ENCODE measurements at regions not wholly inside any gene's neighbourhood (a gene's known extent, or its start where the extent isn't known, plus 50 kb on each side); places are given as distances from the start of the nearest gene placed in this dataset.

DNA sequence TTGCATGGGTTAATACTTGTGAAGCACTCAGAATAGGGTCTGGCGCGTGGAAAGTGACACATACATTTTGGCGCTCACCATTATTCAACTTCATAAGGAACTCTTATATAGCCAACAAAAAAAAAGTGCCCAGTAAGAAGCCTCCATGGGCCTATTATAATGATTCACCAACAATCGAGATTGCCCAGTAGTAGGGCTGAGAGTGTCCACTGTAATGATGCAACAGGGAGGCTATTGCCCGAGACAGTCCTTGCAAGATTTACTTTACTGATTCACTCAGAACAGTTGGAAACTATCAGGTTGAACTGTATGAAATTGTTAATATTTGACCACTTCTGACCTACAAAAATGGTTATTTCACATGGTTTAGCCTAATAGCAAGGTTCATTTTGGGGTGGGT is 86.0 kb downstream of the PJA1 start:
- Histone ChIP-seq H3K27ac (ENCODE audit: low read depth in 1 of 3, low read length in 2 of 3) (no peak overlapping the region), H3K9me3 (ENCODE audit: control insufficient read depth in 2 of 2, insufficient read depth in 1 of 2, low read depth in 1 of 2, low read length in 1 of 2) (no peaks in the 10 kb centered on the region), H3K27me3 (ENCODE audit: control insufficient read depth in 3 of 3, insufficient read depth in 3 of 3, low read length in 3 of 3) (no peaks in the 10 kb centered on the region), H3K36me3 (ENCODE audit: control insufficient read depth in 3 of 3, insufficient read depth in 2 of 3, low read depth in 1 of 3, low read length in 3 of 3) (no peaks in the 10 kb centered on the region), H3K4me1 (ENCODE audit: control insufficient read depth in 3 of 3, insufficient read depth in 2 of 3, low read depth in 1 of 3, low read length in 2 of 3) (peaks cover 0 to 13% (median 0%) of the 10 kb centered on the region in 3 donors), H3K4me3 (ENCODE audit: low read depth in 1 of 3, low read length in 3 of 3) (no peak overlapping the region)
- WGBS, 3 donors, result 85 to 95% (median 89%) methylated on average over 5 of the region's 5 CpGs
- DNase-seq (no peak), FAIRE-seq (no peak)

DNA sequence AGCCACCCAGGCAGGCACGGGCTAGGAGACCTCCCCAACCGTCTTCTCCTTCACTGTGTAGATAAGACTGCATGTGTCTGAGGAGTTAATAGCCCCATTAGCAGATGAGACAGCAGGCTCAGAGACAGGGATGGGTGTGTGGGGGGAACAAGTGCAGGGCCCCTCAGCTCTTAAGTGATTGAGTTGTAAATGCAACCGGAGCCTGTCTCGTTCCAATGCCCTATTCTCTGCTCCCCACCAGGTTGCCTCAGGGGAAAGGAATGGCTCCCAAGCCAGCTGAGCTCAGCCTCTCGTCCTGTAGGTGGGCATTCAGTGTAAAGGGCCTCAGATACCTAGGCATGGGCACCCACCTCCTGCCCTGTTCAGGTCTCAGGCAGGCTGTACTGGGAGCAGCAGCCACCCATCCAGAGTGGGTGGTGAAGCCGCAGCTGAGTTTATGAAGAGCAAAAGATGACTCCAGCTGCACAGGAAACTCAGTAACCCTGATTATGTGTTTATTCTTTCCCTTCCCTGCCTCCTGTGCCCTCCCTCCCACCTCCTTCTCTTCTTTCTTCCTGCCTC is 87.3 kb downstream of the PJA1 start:
- no peaks in the 10 kb centered on the region for H3K36me3 ChIP-seq (ENCODE audit: control insufficient read depth in 3 of 3, insufficient read depth in 2 of 3, low read depth in 1 of 3, low read length in 3 of 3)
- peaks cover 0 to 13% (median 0%) of the 10 kb centered on the region in 3 donors for H3K4me1 ChIP-seq (ENCODE audit: control insufficient read depth in 3 of 3, insufficient read depth in 2 of 3, low read depth in 1 of 3, low read length in 2 of 3)
- H3K27ac ChIP-seq (ENCODE audit: low read depth in 1 of 3, low read length in 2 of 3), result no peak overlapping the region
- FAIRE-seq (no peak), DNase-seq (no peak)
- no peaks in the 10 kb centered on the region for H3K27me3 ChIP-seq (ENCODE audit: control insufficient read depth in 3 of 3, insufficient read depth in 3 of 3, low read length in 3 of 3)
- 53 to 56% (median 56%) methylated on average over 5 to 6 of the region's 6 CpGs for WGBS, 3 donors
- H3K4me3 ChIP-seq (ENCODE audit: low read depth in 1 of 3, low read length in 3 of 3), result no peak overlapping the region
- no peaks in the 10 kb centered on the region for H3K9me3 ChIP-seq (ENCODE audit: control insufficient read depth in 2 of 2, insufficient read depth in 1 of 2, low read depth in 1 of 2, low read length in 1 of 2)

DNA sequence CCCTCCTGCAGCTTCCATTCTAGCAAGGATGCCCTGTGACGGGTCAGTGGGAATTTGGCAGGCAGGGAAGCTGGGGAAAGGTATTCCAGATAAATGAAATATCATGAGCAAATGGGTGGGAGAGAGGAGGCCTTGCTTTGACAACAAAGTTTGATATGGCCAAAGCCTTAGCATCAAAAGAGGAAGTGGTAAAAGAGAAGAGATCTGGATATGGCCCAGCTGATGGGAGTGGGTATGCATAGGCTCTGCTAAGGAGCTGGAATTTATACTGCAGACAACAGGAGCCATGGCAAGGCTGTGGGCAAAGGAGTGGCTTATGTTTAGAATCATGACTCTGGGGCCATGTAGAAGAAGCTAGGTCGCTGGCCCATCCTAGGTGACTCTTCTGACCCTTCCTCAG is 89.2 kb downstream of the PJA1 start:
- no peak overlapping the region for H3K27ac ChIP-seq (ENCODE audit: low read depth in 1 of 3, low read length in 2 of 3)
- no peaks in the 10 kb centered on the region for H3K36me3 ChIP-seq (ENCODE audit: control insufficient read depth in 3 of 3, insufficient read depth in 2 of 3, low read depth in 1 of 3, low read length in 3 of 3)
- FAIRE-seq, result no peak
- DNase-seq, result no peak
- peaks cover 0 to 13% (median 0%) of the 10 kb centered on the region in 3 donors for H3K4me1 ChIP-seq (ENCODE audit: control insufficient read depth in 3 of 3, insufficient read depth in 2 of 3, low read depth in 1 of 3, low read length in 2 of 3)
- WGBS, 3 donors, result 63 to 96% (median 79%) methylated on average over 2 of the region's 2 CpGs
- H3K9me3 ChIP-seq (ENCODE audit: control insufficient read depth in 2 of 2, insufficient read depth in 1 of 2, low read depth in 1 of 2, low read length in 1 of 2), result no peaks in the 10 kb centered on the region
- no peak overlapping the region for H3K4me3 ChIP-seq (ENCODE audit: low read depth in 1 of 3, low read length in 3 of 3)
- no peaks in the 10 kb centered on the region for H3K27me3 ChIP-seq (ENCODE audit: control insufficient read depth in 3 of 3, insufficient read depth in 3 of 3, low read length in 3 of 3)

DNA sequence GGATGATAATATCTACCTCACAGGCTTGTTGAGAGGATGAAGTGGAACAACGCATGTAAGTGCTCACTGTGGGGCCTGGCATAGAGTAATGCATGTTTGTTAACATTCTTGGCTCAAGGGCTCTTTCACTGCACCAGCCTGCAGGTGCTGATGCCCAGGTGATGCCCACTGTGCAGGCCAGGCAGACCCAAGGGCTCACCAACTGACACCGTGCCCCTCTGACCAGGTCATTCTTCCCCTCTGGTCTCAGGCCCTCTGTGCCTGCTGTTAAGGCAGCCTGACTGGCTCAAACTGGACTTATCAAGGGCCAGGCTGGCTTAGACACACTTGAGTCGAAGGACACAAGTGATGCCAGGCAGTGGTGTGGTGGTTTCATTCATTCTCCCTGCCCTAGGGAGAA is 90.5 kb downstream of the PJA1 start:
- FAIRE-seq (no peak), DNase-seq (no peak)
- peaks cover 0 to 8% (median 0%) of the 10 kb centered on the region in 3 donors for H3K4me1 ChIP-seq (ENCODE audit: control insufficient read depth in 3 of 3, insufficient read depth in 2 of 3, low read depth in 1 of 3, low read length in 2 of 3)
- no peaks in the 10 kb centered on the region for H3K36me3 ChIP-seq (ENCODE audit: control insufficient read depth in 3 of 3, insufficient read depth in 2 of 3, low read depth in 1 of 3, low read length in 3 of 3)
- no peak overlapping the region for H3K27ac ChIP-seq (ENCODE audit: low read depth in 1 of 3, low read length in 2 of 3)
- no peaks in the 10 kb centered on the region for H3K27me3 ChIP-seq (ENCODE audit: control insufficient read depth in 3 of 3, insufficient read depth in 3 of 3, low read length in 3 of 3)
- WGBS, 3 donors, result 65 to 93% (median 88%) methylated on average over 3 of the region's 3 CpGs
- H3K9me3 ChIP-seq (ENCODE audit: control insufficient read depth in 2 of 2, insufficient read depth in 1 of 2, low read depth in 1 of 2, low read length in 1 of 2), result no peaks in the 10 kb centered on the region
- H3K4me3 ChIP-seq (ENCODE audit: low read depth in 1 of 3, low read length in 3 of 3), result no peak overlapping the region

DNA sequence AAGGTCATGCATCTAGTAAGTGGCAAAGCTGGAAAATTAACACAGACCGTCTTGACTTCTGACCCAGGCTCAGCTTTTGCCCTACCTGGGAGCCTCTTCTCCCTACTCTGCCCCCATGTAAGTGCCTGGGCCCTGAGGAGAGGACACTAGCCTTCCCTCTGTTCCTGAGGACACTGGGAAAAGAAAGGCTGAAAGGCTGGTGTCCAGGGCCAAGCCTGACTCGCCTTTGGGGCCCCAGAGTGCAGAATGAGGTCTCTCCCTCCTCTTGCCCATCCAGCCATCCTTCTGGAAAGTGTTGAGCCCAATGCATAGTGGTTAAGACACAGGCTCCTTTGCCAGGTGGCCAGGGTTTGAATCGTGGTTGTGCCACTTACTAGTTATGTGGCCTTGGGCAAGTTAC is 91.5 kb downstream of the PJA1 start:
- H3K4me3 ChIP-seq (ENCODE audit: low read depth in 1 of 3, low read length in 3 of 3), result no peak overlapping the region
- no peak for DNase-seq
- H3K9me3 ChIP-seq (ENCODE audit: control insufficient read depth in 2 of 2, insufficient read depth in 1 of 2, low read depth in 1 of 2, low read length in 1 of 2), result no peaks in the 10 kb centered on the region
- peaks cover 0 to 8% (median 0%) of the 10 kb centered on the region in 3 donors for H3K4me1 ChIP-seq (ENCODE audit: control insufficient read depth in 3 of 3, insufficient read depth in 2 of 3, low read depth in 1 of 3, low read length in 2 of 3)
- no peaks in the 10 kb centered on the region for H3K27me3 ChIP-seq (ENCODE audit: control insufficient read depth in 3 of 3, insufficient read depth in 3 of 3, low read length in 3 of 3)
- FAIRE-seq, result no peak
- WGBS, 3 donors, result 55 to 82% (median 64%) methylated on average over 2 to 3 of the region's 3 CpGs
- H3K36me3 ChIP-seq (ENCODE audit: control insufficient read depth in 3 of 3, insufficient read depth in 2 of 3, low read depth in 1 of 3, low read length in 3 of 3), result no peaks in the 10 kb centered on the region
- no peak overlapping the region for H3K27ac ChIP-seq (ENCODE audit: low read depth in 1 of 3, low read length in 2 of 3)

DNA sequence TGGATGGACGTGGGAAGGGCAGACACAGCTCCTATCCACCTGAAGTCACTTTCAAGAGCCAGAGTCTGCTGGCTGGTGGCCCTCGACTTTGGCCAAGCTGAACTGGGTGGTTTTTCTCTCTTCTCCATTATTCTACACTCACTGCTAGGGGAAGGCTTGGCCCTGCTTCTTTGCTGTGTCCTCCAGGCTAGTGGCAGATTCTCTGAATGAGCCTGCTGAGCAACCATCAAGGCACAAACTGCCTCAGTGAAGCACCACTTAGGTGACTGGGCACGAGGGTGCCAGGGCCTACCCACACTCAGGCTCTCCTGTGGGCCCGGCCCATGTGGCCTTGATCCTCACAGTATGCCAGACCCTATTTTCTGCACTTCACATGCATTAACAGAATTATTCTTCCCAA is 92.0 kb downstream of the PJA1 start:
- WGBS, 3 donors, result 62 to 84% (median 75%) methylated on average over 4 of the region's 4 CpGs
- no peak overlapping the region for H3K4me3 ChIP-seq (ENCODE audit: low read depth in 1 of 3, low read length in 3 of 3)
- H3K36me3 ChIP-seq (ENCODE audit: control insufficient read depth in 3 of 3, insufficient read depth in 2 of 3, low read depth in 1 of 3, low read length in 3 of 3), result no peaks in the 10 kb centered on the region
- no peaks in the 10 kb centered on the region for H3K27me3 ChIP-seq (ENCODE audit: control insufficient read depth in 3 of 3, insufficient read depth in 3 of 3, low read length in 3 of 3)
- H3K4me1 ChIP-seq (ENCODE audit: control insufficient read depth in 3 of 3, insufficient read depth in 2 of 3, low read depth in 1 of 3, low read length in 2 of 3), result peaks cover 0 to 4% (median 0%) of the 10 kb centered on the region in 3 donors
- no peak for DNase-seq
- H3K27ac ChIP-seq (ENCODE audit: low read depth in 1 of 3, low read length in 2 of 3), result no peak overlapping the region
- no peak for FAIRE-seq
- H3K9me3 ChIP-seq (ENCODE audit: control insufficient read depth in 2 of 2, insufficient read depth in 1 of 2, low read depth in 1 of 2, low read length in 1 of 2), result no peaks in the 10 kb centered on the region

DNA sequence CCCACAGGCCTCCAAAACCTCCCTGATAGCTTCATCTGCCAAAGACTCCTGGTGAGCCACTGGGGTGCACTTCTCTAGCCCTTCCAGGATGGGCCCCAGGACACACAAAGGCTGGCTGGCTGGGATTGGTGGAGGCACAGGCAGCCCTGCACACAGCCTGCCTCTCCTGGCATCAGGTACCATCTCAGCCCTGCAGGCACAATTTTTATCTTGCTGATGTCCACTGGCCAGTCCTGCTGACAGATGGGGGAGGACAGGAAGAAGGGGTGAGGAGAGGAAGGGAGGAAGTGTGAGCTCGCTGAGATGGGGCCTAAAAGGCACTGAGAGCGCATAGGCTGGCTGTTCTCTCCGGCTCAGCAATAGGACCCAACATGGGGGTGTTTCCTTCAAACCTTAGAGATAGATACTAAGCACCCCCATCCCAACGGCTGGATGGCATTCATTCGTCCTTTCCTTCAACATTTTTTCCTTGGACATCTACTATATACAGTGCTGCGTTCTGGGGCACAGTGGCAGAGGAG is 92.7 kb downstream of the PJA1 start:
- Histone ChIP-seq H3K4me1 (ENCODE audit: control insufficient read depth in 3 of 3, insufficient read depth in 2 of 3, low read depth in 1 of 3, low read length in 2 of 3) (peaks cover 0 to 2% (median 0%) of the 10 kb centered on the region in 3 donors), H3K36me3 (ENCODE audit: control insufficient read depth in 3 of 3, insufficient read depth in 2 of 3, low read depth in 1 of 3, low read length in 3 of 3) (no peaks in the 10 kb centered on the region), H3K9me3 (ENCODE audit: control insufficient read depth in 2 of 2, insufficient read depth in 1 of 2, low read depth in 1 of 2, low read length in 1 of 2) (no peaks in the 10 kb centered on the region), H3K4me3 (ENCODE audit: low read depth in 1 of 3, low read length in 3 of 3) (no peak overlapping the region), H3K27me3 (ENCODE audit: control insufficient read depth in 3 of 3, insufficient read depth in 3 of 3, low read length in 3 of 3) (no peaks in the 10 kb centered on the region), H3K27ac (ENCODE audit: low read depth in 1 of 3, low read length in 2 of 3) (no peak overlapping the region)
- 59 to 71% (median 63%) methylated on average over 4 to 6 of the region's 6 CpGs for WGBS, 3 donors
- FAIRE-seq (no peak), DNase-seq (no peak)

DNA sequence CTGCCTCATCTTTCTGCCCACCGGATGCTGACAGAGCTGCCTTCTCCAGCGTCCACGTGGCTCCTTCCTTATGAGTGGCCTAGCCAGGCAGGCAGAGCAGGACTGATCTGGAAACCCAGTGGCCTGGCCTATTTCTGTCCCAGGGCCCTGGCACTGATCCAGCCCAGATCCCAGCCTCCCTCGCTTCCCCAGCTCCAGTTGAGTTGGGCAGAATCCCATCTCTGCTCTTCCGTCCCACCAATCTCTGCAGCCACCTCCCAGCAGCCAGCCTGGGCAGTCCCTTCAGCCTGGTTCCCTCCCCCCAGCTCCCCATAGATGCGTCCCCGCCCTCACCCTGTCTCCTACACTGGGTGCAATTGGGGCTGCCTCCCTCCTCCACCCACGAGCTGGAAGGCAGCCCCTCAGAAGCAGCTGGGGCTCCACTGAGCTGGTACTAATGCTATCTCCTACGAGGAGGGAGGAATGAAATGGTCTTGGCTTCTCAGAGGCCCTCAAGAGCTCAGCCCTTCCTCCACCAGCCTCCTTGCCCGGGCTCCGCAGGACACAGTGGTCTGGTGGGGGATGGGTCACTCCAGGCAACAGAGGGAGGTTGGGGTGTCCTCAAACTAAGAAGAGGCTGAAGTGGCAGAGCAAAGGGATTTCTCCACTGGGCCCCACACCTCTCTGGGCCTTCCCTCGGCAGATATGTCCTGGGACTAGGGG is 94.2 kb downstream of the PJA1 start:
- FAIRE-seq, result no peak
- WGBS, 3 donors, result 61 to 82% (median 70%) methylated on average over 12 of the region's 12 CpGs

More for the DNA sequence above, 94.2 kb downstream of the PJA1 start:
- H3K4me1 ChIP-seq (ENCODE audit: control insufficient read depth in 3 of 3, insufficient read depth in 2 of 3, low read depth in 1 of 3, low read length in 2 of 3), result peaks cover 0 to 4% (median 0%) of the 10 kb centered on the region in 3 donors
- peak overlapping the region in 1 of 3 donors; percentile 14 for H3K27ac ChIP-seq (ENCODE audit: low read depth in 1 of 3, low read length in 2 of 3)
- H3K27me3 ChIP-seq (ENCODE audit: control insufficient read depth in 3 of 3, insufficient read depth in 3 of 3, low read length in 3 of 3), result no peaks in the 10 kb centered on the region
- H3K36me3 ChIP-seq (ENCODE audit: control insufficient read depth in 3 of 3, insufficient read depth in 2 of 3, low read depth in 1 of 3, low read length in 3 of 3), result no peaks in the 10 kb centered on the region
- no peak for DNase-seq
- H3K4me3 ChIP-seq (ENCODE audit: low read depth in 1 of 3, low read length in 3 of 3), result no peak overlapping the region
- no peaks in the 10 kb centered on the region for H3K9me3 ChIP-seq (ENCODE audit: control insufficient read depth in 2 of 2, insufficient read depth in 1 of 2, low read depth in 1 of 2, low read length in 1 of 2)
